Neural progenitor cell (in vitro differentiated cells): ENCODE measurements at regions not wholly inside any gene's neighbourhood (a gene's known extent, or its start where the extent isn't known, plus 50 kb on each side); places are given as distances from the start of the nearest gene placed in this dataset.

Experiments used
- DNase-seq: peaks from one replicate; pipeline ENCODE4 v3.0.0-alpha.2; 2016; ENCODE audit warnings: low spot score
- H2AFZ ChIP-seq: fragments of 200-600 bp; sonication (generic); replicated peaks from 2 replicates; pipeline ENCODE4 v1.6.1; 2016; ENCODE audit warnings: antibody characterized with exemption
- H3F3A ChIP-seq: fragments of 200-600 bp; sonication (generic); 2 replicates; pipeline ENCODE4 v1.6.1; 2016; ENCODE audit warnings: antibody characterized with exemption, low read depth
- H3K27ac ChIP-seq: fragments of 200-600 bp; sonication (generic); 2 replicates; pipeline ENCODE4 v1.5.1; 2016; ENCODE audit warnings: mild to moderate bottlenecking
- H3K27me3 ChIP-seq: fragments of 200-600 bp; sonication (generic); 2 replicates; pipeline ENCODE4 v1.6.1; 2016; ENCODE audit warnings: mild to moderate bottlenecking, moderate library complexity
- H3K36me3 ChIP-seq: fragments of 200-600 bp; sonication (generic); 2 replicates; pipeline ENCODE4 v1.5.1; 2016
- H3K4me1 ChIP-seq: fragments of 200-600 bp; sonication (generic); 2 replicates; pipeline ENCODE4 v1.6.1; 2016; ENCODE audit warnings: mixed run types
- H3K4me2 ChIP-seq: fragments of 200-600 bp; sonication (generic); 2 replicates; pipeline ENCODE4 v1.6.1; 2016
- H3K4me3 ChIP-seq: fragments of 200-600 bp; sonication (generic); 2 replicates; pipeline ENCODE4 v1.5.1; 2016
- H3K79me2 ChIP-seq: fragments of 200-600 bp; sonication (generic); 2 replicates; pipeline ENCODE4 v1.6.1; 2016; ENCODE audit warnings: low read depth
- H3K9ac ChIP-seq: fragments of 200-600 bp; sonication (generic); 2 replicates; pipeline ENCODE4 v1.6.1; 2016
- H3K9me3 ChIP-seq: fragments of 200-600 bp; sonication (generic); 2 replicates; pipeline ENCODE4 v1.5.1; 2016; ENCODE audit warnings: low read depth
- H4K20me1 ChIP-seq: fragments of 200-600 bp; sonication (generic); 2 replicates; pipeline ENCODE4 v1.6.1; 2016; ENCODE audit warnings: low read depth
- H3K27ac Mint-ChIP-seq: 3 replicates; pipeline ENCODE4 v1.8.0; 2021; ENCODE audit warnings: mixed read lengths
- H3K27me3 Mint-ChIP-seq: 2 replicates; pipeline ENCODE4 v1.8.0; 2022; ENCODE audit warnings: low read depth, mild to moderate bottlenecking, inconsistent platforms, moderate library complexity, mixed read lengths; ENCODE audit not compliant: insufficient read depth
- H3K36me3 Mint-ChIP-seq: 3 replicates; pipeline ENCODE4 v1.8.0; 2021; ENCODE audit warnings: mixed read lengths
- H3K4me1 Mint-ChIP-seq: 3 replicates; pipeline ENCODE4 v1.8.0; 2021; ENCODE audit warnings: mixed read lengths
- H3K4me3 Mint-ChIP-seq: 3 replicates; pipeline ENCODE4 v1.8.0; 2021; ENCODE audit warnings: mild to moderate bottlenecking, moderate library complexity, mixed read lengths
- H3K9me3 Mint-ChIP-seq: 3 replicates; pipeline ENCODE4 v1.8.0; 2020; ENCODE audit warnings: mixed read lengths
- EZH2 ChIP-seq: fragments of 200-600 bp; sonication (generic); IDR thresholded peaks from 2 replicates; pipeline ENCODE4 v1.6.1; 2017; ENCODE audit warnings: antibody characterized with exemption, mild to moderate bottlenecking, moderate library complexity
- EZH2phosphoT487 ChIP-seq: fragments of 200-600 bp; sonication (generic); IDR thresholded peaks from 2 replicates; pipeline ENCODE4 v1.6.1; 2017; ENCODE audit warnings: antibody characterized with exemption
- TF ChIP-seq, protein P1 (sequence below): fragments of 200-600 bp; sonication (generic); IDR thresholded peaks from 2 replicates; pipeline ENCODE4 v1.5.1; 2017; ENCODE audit warnings: antibody characterized with exemption, mild to moderate bottlenecking

DNA sequence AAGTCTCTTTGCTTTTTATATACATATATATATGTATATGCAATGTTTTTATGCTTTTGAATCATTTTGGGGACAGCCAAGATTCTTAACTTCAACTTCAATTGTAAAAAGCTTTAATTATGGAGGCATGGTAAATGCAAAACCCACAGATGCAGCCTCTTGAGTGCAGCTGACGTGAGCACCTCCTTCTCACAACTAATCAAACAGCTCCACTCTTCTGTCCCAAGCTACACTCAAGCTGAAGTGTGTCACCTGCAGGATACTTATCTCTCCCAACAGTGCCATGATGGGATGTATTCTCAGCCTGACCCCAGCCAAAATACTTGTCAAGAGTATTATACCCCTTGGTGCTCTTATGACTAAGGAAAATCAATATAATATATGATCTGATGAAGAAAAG lies 60.7 kb upstream of the BLTP1 start:
- Histone ChIP-seq H3K4me2 (no peak overlapping the region), H3F3A (no peaks in the 10 kb centered on the region), H2AFZ (no peak overlapping the region), H3K4me3 (no peak overlapping the region), H3K9me3 (no peaks in the 10 kb centered on the region), H3K9ac (no peak overlapping the region), H3K27me3 (no peaks in the 10 kb centered on the region), H3K27ac (no peak overlapping the region), H3K4me1 (no peaks in the 10 kb centered on the region), H4K20me1 (no peaks in the 10 kb centered on the region), H3K36me3 (no peaks in the 10 kb centered on the region), H3K79me2 (no peaks in the 10 kb centered on the region)
- Mint-ChIP-seq H3K27ac (no peak overlapping the region), H3K27me3 (no peaks in the 10 kb centered on the region), H3K4me3 (no peak overlapping the region), H3K9me3 (no peaks in the 10 kb centered on the region), H3K4me1 (no peaks in the 10 kb centered on the region), H3K36me3 (no peaks in the 10 kb centered on the region)
- no peak for DNase-seq
- TF ChIP-seq EZH2phosphoT487 (no peak), EZH2 (no peak)
- TF ChIP-seq, protein P1, sequence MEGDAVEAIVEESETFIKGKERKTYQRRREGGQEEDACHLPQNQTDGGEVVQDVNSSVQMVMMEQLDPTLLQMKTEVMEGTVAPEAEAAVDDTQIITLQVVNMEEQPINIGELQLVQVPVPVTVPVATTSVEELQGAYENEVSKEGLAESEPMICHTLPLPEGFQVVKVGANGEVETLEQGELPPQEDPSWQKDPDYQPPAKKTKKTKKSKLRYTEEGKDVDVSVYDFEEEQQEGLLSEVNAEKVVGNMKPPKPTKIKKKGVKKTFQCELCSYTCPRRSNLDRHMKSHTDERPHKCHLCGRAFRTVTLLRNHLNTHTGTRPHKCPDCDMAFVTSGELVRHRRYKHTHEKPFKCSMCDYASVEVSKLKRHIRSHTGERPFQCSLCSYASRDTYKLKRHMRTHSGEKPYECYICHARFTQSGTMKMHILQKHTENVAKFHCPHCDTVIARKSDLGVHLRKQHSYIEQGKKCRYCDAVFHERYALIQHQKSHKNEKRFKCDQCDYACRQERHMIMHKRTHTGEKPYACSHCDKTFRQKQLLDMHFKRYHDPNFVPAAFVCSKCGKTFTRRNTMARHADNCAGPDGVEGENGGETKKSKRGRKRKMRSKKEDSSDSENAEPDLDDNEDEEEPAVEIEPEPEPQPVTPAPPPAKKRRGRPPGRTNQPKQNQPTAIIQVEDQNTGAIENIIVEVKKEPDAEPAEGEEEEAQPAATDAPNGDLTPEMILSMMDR = no peak

DNA sequence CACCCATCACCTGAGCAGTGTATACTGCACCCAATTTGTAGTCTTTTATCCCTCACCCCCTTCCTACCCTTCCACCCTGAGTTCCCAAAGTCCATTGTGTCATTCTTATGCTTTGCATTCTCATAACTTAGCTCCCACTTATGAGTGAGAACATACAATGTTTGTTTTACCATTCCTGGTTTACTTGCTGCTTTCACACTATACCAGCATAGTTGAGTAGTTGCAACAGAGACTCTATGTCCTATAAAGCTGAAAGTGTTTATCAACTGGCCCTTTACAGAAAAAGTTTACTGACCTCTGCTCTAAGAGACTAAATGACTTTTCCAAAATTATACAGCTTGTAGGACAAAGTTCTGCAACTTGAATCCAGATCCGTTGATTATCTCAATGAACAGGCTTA lies 61.1 kb upstream of the BLTP1 start:
- H3K36me3 ChIP-seq = no peaks in the 10 kb centered on the region
- Mint-ChIP-seq H3K9me3 (no peaks in the 10 kb centered on the region), H3K36me3 (no peaks in the 10 kb centered on the region), H3K4me1 (no peaks in the 10 kb centered on the region), H3K27ac (no peak overlapping the region), H3K4me3 (no peak overlapping the region), H3K27me3 (no peaks in the 10 kb centered on the region)
- no peaks in the 10 kb centered on the region for H3K79me2 ChIP-seq
- H3K4me2 ChIP-seq = no peak overlapping the region
- H3K4me1 ChIP-seq = no peaks in the 10 kb centered on the region
- H3K27ac ChIP-seq = no peak overlapping the region
- H3F3A ChIP-seq = no peaks in the 10 kb centered on the region
- no peaks in the 10 kb centered on the region for H3K9me3 ChIP-seq
- no peaks in the 10 kb centered on the region for H3K27me3 ChIP-seq
- no peaks in the 10 kb centered on the region for H4K20me1 ChIP-seq
- no peak overlapping the region for H3K4me3 ChIP-seq
- no peak overlapping the region for H2AFZ ChIP-seq
- no peak for DNase-seq
- no peak for TF ChIP-seq EZH2
- TF ChIP-seq EZH2phosphoT487 = no peak
- TF ChIP-seq, protein P1 = no peak
- H3K9ac ChIP-seq = no peak overlapping the region

DNA sequence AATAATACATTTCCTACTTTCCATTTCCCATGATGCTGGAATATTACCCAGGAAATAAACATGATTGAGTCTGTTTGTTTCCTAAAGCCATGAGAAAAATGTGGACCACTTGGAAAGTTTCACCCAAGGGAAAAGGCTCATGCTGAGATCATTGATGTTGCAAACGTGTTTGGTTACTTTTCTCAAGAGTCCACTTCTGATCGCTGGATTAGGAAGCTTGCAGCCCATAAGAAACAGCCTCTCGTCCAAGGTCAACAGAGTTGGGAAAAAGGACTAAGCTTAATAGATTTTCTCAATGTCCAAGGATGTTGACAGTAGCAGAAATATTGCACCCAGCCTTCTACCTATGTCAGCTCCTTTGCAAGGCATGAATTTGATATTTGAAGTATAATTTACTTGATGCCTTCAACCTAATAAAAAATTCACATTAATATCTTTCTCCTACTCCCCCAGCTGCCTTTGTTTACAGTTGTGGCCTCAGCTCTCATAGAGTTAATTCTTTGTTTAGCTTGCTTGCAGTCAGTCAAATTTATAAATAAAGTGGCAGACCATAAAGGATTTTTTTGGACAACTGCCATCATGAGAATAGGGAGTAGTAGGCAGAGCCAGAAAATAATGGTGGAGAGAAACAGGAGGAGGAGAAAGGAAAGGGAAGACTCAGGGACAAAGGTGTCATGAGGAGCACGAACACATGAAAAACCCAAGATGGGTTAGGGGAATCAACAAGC lies 65.6 kb upstream of the BLTP1 start:
- no peaks in the 10 kb centered on the region for H3K27me3 Mint-ChIP-seq
- H3K4me3 ChIP-seq = no peak overlapping the region
- no peaks in the 10 kb centered on the region for H3K36me3 Mint-ChIP-seq
- H3K4me3 Mint-ChIP-seq = no peak overlapping the region
- no peaks in the 10 kb centered on the region for H3K79me2 ChIP-seq
- H3F3A ChIP-seq = no peaks in the 10 kb centered on the region
- TF ChIP-seq, protein P1 = no peak
- TF ChIP-seq EZH2phosphoT487 (no peak), EZH2 (no peak)
- H4K20me1 ChIP-seq = no peaks in the 10 kb centered on the region
- no peak for DNase-seq
- H3K9me3 Mint-ChIP-seq = no peaks in the 10 kb centered on the region
- H3K27me3 ChIP-seq = no peaks in the 10 kb centered on the region
- no peaks in the 10 kb centered on the region for H3K36me3 ChIP-seq
- peaks cover 3% of the 10 kb centered on the region for H3K4me1 Mint-ChIP-seq
- H3K4me2 ChIP-seq = no peak overlapping the region
- H3K9ac ChIP-seq = no peak overlapping the region
- no peak overlapping the region for H3K27ac Mint-ChIP-seq
- H3K27ac ChIP-seq = no peak overlapping the region
- H2AFZ ChIP-seq = no peak overlapping the region
- no peaks in the 10 kb centered on the region for H3K9me3 ChIP-seq
- no peaks in the 10 kb centered on the region for H3K4me1 ChIP-seq
